DMS53 treated with DMSO at 0.1 percent for 48 hours (cell line): ENCODE measurements at regions not wholly inside any gene's neighbourhood (a gene's known extent, or its start where the extent isn't known, plus 50 kb on each side); places are given as distances from the start of the nearest gene placed in this dataset.

Experiments used
- DNase-seq: peaks from one replicate; lab custom pipeline; 2025; ENCODE audit not compliant: unreplicated experiment; lab: John Stamatoyannopoulos, UW

DNA sequence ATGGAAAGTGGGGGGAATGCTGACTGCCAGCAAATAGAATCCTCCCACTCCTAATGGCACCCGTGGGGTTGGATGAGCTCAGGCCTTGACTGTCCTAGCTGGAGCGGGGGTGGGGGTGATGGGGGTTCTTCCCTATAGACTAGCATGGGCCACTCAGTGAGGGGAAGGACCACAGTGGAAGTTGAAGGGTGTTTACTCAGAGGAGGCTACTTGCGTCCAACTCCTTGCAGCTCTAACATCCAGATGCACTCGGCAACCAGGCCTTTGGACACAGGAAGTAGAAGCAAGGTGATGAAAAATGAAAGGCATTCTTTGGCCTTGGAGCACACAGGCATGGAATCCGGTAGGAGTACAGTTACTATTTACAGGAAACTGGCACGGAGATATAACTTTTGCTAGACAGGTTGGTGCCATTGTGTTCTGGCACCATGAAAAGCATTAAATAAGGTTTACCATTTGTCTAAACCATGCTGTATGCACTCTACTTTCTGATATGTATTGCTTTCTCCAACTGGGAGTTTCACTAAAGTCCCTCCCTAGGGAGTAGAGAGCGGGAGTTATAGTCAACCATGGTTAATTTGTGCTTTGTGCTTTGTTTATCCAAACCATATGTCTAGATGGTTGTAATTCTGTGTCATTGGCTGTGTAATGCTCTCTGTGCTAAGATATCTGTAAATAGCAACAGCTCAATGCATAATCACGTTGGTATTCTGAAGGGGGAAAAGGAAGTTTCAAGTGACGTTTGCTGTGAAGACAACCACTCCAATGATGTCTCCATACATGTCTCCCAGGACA lies 125.3 kb downstream of the TSHZ3 start:
- no peak for DNase-seq

- DNase-seq: no peak
These were observed 128.7 kb downstream of the TSHZ3 start for GRCh38 chr19:31220540-31220939.

GRCh38 chr19:31214997-31215396 lies 134.2 kb downstream of the TSHZ3 start:
- no peak for DNase-seq

DNA sequence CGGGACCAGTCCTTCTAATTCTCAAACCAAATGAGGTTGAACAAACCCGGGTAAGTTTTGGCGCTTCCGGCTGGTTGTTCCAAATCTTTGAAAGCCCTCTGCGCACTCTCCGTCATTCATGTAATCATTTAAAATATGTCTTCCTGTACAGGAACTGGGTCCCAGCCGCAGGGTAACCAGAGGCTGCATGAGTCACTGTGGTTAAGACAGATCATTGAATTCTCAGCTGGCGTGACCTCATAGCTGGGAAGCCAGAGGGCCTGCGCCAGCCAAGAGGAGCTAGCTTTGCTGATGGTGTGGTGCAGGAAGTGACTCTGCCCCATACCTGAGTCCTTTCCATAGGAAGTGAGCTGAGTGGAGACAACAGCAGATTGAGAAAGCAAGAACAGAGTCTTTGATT lies 135.2 kb downstream of the TSHZ3 start:
- no peak for DNase-seq

GRCh38 chr19:31211088-31211487 lies 138.1 kb downstream of the TSHZ3 start:
- no peak for DNase-seq

- no peak for DNase-seq
These were observed 143.2 kb downstream of the TSHZ3 start for GRCh38 chr19:31205887-31206518.

- DNase-seq: no peak
These were observed 145.1 kb downstream of the TSHZ3 start for GRCh38 chr19:31204115-31204514.

DNA sequence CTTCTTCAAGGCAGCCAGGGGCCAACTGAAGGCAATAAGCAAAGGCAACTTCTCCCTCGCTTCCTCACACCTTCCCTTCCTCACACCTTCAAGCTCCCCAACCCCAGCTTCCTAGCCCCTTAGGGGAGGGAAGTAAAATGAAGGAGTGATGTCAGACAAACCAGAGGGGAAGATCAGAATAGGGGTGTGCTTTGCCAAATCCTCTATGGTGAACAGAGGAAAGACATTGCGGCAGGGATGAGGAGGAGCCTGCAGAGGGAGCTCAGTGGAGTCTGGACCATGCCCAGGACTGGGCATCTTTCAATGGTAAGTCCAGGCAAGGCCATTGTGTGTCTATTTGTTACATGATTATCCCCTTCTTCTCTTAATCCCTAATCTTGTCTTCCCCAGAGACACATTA lies 164.0 kb downstream of the TSHZ3 start:
- no peak for DNase-seq

DNA sequence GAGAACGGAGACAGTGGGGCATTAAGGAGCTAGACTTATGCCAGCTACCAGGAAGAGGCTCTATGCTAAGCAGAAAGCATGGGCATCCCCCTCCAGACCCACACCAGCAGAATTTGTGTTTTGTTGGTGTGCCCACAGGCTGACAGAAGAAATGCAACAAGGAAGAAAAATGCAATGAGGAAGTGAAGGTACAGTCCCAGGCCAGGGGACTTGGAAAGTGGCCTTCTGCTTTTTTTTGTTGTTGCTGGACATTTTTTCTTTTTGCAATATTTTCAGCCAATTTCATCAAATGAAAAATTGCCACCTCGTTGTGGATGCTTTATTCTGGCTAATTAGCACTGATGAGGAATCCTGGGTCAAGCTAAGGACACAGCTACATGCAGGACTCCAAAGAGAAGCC lies 167.7 kb downstream of the TSHZ3 start:
- DNase-seq: no peak

- DNase-seq: no peak
These were observed 168.3 kb downstream of the TSHZ3 start for GRCh38 chr19:31180907-31181306.

DNA sequence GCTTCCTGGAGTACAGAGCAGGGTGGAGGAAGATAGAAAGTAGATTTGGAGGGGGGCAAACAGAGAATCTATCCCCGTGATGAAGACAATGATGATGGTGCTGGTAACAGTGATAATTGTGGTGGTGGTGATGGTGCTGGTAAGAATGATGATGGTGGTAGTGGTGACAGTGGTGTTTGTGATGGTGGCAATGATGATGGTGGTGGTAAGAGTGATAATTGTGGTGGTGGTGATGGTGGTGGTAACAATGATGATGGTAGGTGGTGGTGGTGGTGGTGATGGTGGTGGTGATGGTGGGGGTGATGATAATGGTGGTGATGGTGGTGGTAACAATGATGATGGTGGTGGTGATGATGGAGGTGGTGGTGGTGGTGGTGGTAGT lies 169.8 kb downstream of the TSHZ3 start:
- no peak for DNase-seq

GRCh38 chr19:31178833-31179470 lies 170.3 kb downstream of the TSHZ3 start:
- DNase-seq: no peak

DNA sequence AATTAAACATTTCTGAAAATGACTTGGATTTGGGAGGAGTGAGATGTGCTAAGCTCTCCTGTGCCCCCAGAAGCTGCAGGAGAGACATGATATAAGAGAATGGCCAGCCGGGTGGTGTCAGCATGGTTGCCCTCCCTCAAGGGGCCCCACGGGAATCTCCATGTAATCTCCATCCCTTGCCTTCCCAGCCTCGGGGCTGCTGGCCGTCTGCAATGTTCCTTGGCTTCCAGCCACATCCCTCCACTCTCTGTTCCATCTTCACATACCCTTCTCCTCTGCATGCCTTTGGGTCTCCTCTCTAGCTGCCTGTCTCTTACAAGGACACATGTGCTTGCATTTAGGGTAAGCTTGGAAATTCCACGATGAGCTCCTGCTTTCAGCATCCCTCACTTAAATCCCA lies 172.0 kb downstream of the TSHZ3 start:
- DNase-seq: no peak

DNA sequence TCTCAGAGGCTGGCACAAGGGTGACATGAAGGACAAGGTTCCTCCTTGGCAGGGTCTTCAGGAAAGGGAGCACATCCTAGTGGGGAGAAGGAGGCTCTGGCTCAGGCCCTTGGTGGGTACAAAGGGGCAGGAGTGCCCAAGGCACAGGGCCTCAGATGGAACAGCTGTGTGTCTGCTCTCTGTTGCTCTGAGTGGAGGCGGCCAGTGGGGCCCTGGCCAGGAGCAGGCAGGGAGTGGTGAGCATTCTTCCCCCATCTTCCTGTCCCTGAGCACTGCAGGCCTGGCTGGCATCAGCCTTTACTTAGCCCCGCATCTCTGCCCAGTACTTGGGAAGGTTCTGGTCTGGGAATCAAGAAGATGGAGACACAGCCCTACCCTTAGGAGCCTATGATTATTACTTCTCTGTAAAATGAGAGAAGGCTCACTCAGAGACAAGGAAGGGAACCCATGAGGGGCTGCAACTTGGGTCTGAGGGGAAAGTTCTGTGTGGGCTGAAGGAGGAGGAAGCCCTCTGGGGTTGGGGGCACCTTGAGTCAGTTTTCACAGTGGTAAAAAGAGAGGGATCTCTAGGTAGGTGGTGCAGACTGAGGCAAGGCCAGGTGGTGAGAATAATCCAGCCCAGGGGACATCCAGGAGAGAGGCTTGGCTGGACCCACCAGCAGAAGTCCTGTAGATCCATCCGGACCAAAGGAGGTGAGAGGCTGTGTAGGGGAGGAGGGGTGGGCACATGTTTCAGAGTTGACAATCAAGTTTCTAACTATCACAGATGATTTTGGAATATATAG lies 173.5 kb downstream of the TSHZ3 start:
- no peak for DNase-seq

DNA sequence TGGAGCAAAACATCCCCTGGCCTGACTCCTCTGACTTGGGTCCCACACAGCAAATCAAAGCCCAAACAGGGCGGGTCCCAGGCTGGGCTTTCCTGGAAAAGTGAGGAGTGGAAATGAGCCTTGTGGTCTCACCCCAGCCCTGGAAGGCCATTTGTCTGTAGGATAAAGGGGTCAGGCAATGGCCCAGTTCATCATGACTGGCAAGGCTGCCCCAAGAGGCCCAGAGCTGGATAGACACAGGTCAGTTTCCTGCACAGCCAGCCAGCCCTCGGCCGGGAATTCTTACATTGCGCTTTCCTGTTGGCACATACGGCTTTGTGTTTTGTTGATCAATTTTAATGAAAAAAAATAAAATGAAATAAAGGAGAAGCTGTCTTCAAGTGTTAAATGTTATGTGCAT lies 174.3 kb downstream of the TSHZ3 start:
- DNase-seq: no peak

- DNase-seq: no peak
These were observed 175.2 kb downstream of the TSHZ3 start for GRCh38 chr19:31173991-31174390.

DNA sequence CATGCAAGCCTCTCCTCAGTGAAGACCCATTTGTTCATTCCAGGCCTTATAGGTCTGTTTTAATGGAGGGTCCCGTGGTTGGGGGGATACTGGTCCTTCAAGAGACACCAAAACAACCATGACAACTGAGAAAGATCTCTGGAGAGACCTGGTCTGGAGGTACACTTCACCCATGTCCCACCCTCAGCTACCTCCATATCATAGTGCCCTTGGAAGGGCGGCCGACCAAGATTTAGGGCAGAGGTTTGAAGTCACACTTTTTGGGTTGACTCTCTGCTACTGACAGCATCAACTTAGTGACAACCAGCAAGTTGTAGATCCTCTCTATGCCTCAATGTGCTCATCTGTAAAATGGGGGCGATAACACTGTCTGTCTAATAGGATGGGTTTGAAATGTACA lies 177.3 kb downstream of the TSHZ3 start:
- DNase-seq: no peak

DNA sequence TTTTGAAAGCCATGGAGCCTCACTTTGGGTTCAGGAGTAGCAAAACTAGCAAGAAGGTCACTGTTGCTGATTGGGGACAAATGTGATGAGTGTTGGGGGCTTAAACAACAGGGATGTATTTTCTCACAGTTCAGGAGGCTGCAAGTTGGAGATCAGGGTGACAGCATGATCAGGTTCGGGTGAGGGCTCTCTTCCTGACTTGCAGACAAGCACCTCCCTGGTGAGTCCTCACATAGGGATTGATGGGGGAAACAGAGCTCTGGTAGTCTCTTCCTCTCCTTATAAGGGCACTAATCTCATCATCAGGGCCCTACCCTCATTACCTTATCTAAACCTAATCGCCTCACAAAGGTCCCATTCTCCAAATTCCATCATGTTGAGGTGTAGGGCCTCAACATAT lies 179.2 kb downstream of the TSHZ3 start:
- DNase-seq: no peak

DNA sequence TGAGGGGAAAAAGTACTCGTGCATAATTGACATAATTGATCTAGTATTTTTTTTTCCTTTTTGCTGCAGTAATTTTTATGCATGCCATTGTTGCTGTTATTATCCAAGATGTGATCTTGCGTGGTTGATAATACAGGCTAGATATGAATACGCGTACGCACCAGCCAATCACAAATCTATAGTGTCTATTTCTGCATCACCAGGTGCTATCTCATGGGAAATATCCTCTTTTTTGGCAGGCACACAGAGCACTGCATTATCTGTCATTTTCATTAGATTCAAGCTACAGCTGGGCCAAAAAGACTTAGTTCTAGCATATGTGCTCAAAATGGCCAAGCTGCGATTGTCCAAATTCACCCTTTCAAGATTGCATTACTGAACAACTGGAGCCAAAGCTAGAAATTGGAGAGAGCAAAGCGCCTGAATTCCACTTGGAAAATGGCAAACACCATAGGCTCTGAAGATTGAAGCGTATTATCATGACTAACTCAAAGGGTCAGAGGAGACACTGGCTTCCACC lies 181.1 kb downstream of the TSHZ3 start:
- no peak for DNase-seq

DNA sequence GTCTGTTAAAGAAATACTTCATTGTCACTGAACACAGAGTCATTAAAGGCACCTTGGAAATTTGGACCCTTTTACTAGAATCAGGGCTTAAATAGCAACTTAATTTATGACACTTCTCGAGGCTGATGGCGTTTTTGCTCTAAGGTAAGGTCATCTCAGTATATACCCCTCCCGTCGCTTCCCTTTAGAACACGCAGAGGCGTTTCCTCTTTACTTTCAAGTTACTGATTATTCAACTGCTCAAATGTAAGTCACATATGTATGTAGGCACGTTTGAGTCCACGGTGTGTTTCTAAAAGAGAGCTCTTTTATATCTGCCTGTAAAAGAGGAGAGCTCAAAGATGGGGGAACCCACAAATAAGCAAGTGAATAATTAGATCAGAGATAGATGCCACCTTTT lies 181.5 kb downstream of the TSHZ3 start:
- DNase-seq: no peak

DNA sequence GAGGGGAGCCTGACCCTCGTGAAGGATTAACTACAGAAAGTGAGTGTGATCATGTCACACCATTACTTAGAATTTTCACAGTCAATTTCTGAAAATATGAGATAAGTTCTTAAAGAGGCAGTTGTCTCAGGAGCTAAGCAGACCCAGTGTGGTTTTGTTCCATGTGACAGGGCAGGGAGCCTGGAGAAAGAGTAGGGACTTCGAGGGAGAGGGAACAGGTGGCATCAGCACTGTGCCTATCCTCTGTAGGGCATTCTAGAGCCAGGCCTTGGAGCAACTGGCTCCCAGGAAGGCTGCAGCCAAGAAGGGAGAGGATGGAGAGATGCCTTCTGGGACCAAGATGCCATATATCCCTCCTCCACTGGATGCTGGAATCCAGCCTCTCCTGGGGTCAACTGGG lies 183.0 kb downstream of the TSHZ3 start:
- no peak for DNase-seq
